Urinary bladder (tissue), 3 donors: ENCODE measurements at regions not wholly inside any gene's neighbourhood (a gene's known extent, or its start where the extent isn't known, plus 50 kb on each side); places are given as distances from the start of the nearest gene placed in this dataset.
"Not testable (repeated sequence)": the region's sequence is repeated elsewhere in the genome, so short reads cannot be mapped to it uniquely, and the experiment has no call there.

Source experiments
- DNase-seq: peaks from one replicate; pipeline ENCODE4 v3.0.0-alpha.2; 2015; ENCODE audit errors: extremely low spot score
- H3K27ac ChIP-seq: one replicate; pipeline ENCODE4 v1.5.1; 2013; ENCODE audit warnings: low read depth, mild to moderate bottlenecking, moderate library complexity
- H3K36me3 ChIP-seq: one replicate; pipeline ENCODE4 v1.6.1; 2013; ENCODE audit warnings: mild to moderate bottlenecking, moderate library complexity; ENCODE audit not compliant: insufficient read depth
- H3K4me1 ChIP-seq: one replicate; pipeline ENCODE4 v1.6.1; 2013; ENCODE audit warnings: mild to moderate bottlenecking, moderate library complexity; ENCODE audit not compliant: insufficient read depth
- H3K4me3 ChIP-seq: one replicate; pipeline ENCODE4 v1.5.1; 2013; ENCODE audit warnings: low read depth, low read length
- WGBS: extraction: QIAGEN DNeasy Blood & Tissue Kit; methylation state at CpG from one replicate; pipeline ENCODE4 v1.1.7; 2013; 5-methylcytosine and 5-hydroxymethylcytosine counted together
- donor health status: healthy with polysubstance abuse.
- donor health status: healthy.

GRCh38 chr9:24817756-24818155, 272.1 kb upstream of the IZUMO3 start:
- WGBS = 94% methylated on average over 2 of the region's 2 CpGs
- H3K4me1 ChIP-seq = no peaks in the 10 kb centered on the region
- no peak for DNase-seq
- H3K36me3 ChIP-seq = no peaks in the 10 kb centered on the region
- no peak overlapping the region for H3K4me3 ChIP-seq
- H3K27ac ChIP-seq = no peak overlapping the region

GRCh38 chr9:24816006-24816405, 270.3 kb upstream of the IZUMO3 start:
- no peak overlapping the region for H3K27ac ChIP-seq
- DNase-seq = no peak
- 22% methylated on average over 1 of the region's 1 CpG for WGBS
- no peak overlapping the region for H3K4me3 ChIP-seq
- no peaks in the 10 kb centered on the region for H3K36me3 ChIP-seq
- H3K4me1 ChIP-seq = no peaks in the 10 kb centered on the region

DNA sequence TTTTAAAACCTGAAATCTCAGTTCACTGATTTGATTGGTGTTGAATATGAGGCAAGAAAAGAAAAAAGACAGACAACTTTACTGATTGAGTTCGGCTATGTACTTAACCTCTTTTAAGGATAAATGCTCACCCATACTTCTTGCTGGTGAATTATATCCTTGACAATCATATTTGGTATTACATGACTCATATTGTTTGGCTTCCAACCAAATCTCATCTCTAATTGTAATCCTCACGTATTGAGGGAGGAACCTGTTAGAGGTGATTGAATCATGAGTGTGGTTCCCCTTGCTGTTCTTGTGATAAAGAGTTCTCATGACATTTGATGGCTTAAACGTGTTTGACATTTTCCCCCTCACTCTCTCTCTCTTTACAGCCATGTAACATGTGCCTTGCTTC, 255.6 kb upstream of the IZUMO3 start:
- no peaks in the 10 kb centered on the region for H3K4me1 ChIP-seq
- no peaks in the 10 kb centered on the region for H3K36me3 ChIP-seq
- H3K4me3 ChIP-seq = no peak overlapping the region
- no peak overlapping the region for H3K27ac ChIP-seq
- DNase-seq = no peak
- 69% methylated on average over 3 of the region's 3 CpGs for WGBS

DNA sequence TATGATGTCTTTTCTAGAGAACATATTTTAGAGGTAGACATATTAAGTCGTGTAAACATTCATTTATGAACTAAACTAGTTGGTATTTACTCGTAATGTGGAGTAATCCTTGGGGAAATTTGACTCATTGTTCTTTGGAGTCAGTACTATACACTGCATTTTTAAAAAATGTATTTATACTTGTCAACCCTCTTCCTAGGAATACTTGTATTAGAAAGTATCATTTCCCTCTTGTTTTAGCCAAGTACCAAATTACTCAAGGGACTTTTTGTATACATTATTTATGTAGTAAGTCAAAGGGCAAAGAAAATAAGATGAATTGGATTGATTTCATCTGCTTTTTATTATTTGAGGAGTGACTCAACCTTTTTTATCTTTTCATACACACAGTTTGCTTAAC, 248.1 kb upstream of the IZUMO3 start:
- no peak overlapping the region for H3K27ac ChIP-seq
- peak; percentile 1 for DNase-seq
- no peaks in the 10 kb centered on the region for H3K4me1 ChIP-seq
- 45% methylated on average over 2 of the region's 2 CpGs for whole genome bisulfite sequencing
- H3K36me3 ChIP-seq = no peaks in the 10 kb centered on the region
- no peak overlapping the region for H3K4me3 ChIP-seq

- DNase-seq = no peak
- Histone ChIP-seq H3K4me3 (no peak overlapping the region), H3K36me3 (no peaks in the 10 kb centered on the region), H3K27ac (no peak overlapping the region), H3K4me1 (no peaks in the 10 kb centered on the region)
Observed at GRCh38 chr9:24776226-24776625, 230.5 kb upstream of the IZUMO3 start.

DNA sequence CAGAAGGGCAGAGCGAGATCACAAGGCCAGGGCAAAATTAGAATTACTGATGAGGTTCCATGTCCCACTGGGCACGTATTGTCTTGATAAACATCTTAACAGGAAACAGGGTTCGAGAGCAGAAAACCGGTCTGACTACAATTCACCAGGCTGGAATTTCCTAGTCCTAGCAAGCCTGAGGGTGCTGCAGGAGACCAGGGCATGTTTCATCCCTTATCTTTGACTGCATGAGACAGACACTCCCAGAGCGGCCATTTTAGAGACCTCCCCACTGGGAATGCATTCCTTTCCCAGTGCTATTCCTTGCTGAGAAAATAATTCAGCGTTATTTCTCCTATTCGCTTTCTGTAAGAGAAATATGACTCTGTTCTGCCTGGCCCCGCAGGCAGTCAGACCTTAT, 228.5 kb upstream of the IZUMO3 start:
- DNase-seq, H3K36me3 ChIP-seq, H3K27ac ChIP-seq, H3K4me1 ChIP-seq, H3K4me3 ChIP-seq: not testable (repeated sequence)
- 90% methylated on average over 8 of the region's 8 CpGs for WGBS

DNA sequence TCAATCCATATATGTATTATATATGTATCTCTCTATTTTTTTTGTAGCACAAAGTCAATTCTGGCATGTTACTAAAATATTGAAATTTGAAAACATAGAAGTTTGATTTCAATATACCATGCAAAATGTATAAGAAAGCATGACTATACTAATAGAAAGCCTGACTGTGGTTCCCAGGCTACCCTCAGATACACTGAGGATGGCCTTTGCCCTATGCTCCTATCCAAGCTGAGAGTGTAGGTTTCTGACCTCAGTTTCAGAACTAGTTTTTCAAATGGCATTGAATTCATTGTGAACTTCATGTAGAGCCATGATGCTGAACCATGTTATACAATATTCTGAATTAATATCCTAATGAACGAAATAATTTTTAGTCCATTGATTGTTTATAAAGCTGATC, 220.4 kb upstream of the IZUMO3 start:
- DNase-seq = no peak
- 85% methylated on average over 1 of the region's 1 CpG for WGBS
- no peak overlapping the region for H3K4me3 ChIP-seq
- no peaks in the 10 kb centered on the region for H3K4me1 ChIP-seq
- H3K36me3 ChIP-seq = no peaks in the 10 kb centered on the region
- no peak overlapping the region for H3K27ac ChIP-seq

DNA sequence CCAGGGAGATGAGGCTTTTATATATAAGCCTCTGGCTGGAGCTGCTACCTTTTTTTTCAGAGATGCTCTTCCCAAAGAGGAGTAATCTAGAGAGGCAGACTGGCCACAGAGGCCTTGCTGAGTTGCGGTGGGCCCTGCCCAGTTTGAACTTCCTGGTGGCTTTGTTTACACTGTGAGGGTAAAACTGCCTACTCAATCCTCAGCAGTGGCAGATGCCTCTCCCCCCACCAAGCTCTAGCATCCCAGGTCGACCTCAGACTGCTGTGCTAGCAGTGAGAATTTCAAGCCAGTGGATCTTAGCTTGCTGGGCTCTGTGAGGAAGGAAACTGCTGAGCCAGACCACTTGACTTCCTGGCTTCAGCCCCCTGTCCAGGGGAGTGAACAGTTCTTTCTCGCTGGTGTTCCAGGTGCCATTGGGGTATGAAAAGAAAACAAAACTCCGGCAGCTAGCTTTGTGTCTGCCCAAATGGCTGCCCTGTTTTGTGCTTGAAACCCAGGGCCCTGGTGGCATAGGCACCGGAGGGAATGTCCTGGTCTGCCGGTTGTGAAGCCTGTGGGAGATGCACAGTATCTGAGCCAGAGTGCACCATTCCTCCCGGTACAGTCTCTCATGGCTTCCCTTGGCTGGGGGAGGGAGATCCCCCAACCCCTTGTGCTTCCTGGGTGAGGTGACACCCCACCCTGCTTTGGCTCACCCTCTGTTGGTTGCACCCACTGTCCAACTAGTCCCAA, 219.5 kb upstream of the IZUMO3 start:
- DNase-seq = no peak
- Histone ChIP-seq H3K36me3 (no peaks in the 10 kb centered on the region), H3K27ac (no peak overlapping the region), H3K4me3 (no peak overlapping the region), H3K4me1 (no peaks in the 10 kb centered on the region)
- WGBS = 66% methylated on average over 7 of the region's 7 CpGs

DNA sequence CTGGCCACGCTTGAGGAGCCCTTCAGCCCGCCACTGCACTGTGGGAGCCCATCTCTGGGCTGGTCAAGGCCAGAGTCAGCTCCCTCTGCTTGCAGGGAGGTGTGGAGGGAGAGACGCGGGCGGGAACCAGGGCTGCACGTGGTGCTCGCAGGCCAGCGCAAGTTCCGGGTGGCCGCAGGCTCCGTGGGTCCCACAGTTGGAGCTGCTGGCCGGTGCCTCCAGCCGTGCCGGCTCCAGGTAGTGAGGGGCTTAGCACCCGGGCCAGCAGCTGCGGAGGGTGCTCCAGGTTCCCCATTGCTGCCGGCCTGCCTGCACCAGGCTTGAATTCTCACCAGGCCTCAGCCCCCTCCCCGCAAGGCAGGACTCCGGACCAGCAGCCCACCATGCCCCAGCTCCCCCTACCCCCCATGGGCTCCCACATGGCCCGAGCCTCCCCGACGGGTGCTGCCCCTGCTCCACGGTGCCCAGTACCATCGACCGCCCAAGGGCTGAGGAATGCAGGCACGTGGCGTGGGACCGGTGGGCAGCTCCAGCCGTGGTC, 192.8 kb upstream of the IZUMO3 start:
- H3K4me1 ChIP-seq = no peaks in the 10 kb centered on the region
- H3K27ac ChIP-seq = no peak overlapping the region
- no peak overlapping the region for H3K4me3 ChIP-seq
- H3K36me3 ChIP-seq = no peaks in the 10 kb centered on the region
- DNase-seq = no peak
- 94% methylated on average over 29 of the region's 29 CpGs for WGBS

DNA sequence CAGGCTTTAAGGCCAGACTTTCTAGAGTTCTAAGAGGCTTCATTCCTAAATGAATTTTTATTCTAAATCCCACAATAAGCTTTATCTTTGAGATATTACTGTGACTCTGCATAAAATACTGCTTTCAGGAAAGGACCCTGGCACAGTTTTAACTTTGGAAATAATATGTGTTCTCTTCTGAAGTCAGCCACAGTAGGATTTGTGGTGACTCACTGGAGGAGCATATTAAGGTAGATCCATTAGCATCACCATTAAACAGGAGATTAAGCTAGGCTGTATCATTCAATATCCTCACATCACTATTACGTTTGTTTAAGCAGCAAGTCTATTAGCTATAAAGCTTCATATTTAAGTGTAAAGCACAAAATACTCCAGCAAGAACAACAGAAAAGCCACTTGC, 186.1 kb upstream of the IZUMO3 start:
- H3K27ac ChIP-seq = no peak overlapping the region
- no peaks in the 10 kb centered on the region for H3K36me3 ChIP-seq
- 48% methylated on average over 1 of the region's 1 CpG for WGBS
- no peak for DNase-seq
- no peak overlapping the region for H3K4me3 ChIP-seq
- no peaks in the 10 kb centered on the region for H3K4me1 ChIP-seq

DNA sequence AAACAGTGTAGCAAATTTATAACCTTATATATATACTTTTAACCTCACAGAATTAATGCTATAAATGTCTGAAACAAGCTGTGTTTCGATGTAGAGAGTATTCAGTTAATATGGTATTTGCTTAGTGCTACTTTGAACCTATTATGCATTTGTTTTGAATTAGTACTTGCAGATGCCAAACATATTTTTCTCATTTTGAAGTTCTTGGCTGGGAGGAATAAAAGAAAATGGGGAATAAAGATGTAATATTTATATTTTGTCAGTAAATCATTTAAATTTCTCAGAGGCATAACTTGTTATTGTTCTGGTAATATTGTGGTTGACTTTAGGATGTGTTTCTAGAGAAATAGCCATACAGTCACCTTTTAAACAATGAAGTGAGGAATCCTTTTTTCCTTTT, 175.9 kb upstream of the IZUMO3 start:
- H3K4me3 ChIP-seq = no peak overlapping the region
- no peak overlapping the region for H3K27ac ChIP-seq
- no peaks in the 10 kb centered on the region for H3K36me3 ChIP-seq
- DNase-seq = no peak
- no peaks in the 10 kb centered on the region for H3K4me1 ChIP-seq
- WGBS = 33% methylated on average over 1 of the region's 1 CpG

DNA sequence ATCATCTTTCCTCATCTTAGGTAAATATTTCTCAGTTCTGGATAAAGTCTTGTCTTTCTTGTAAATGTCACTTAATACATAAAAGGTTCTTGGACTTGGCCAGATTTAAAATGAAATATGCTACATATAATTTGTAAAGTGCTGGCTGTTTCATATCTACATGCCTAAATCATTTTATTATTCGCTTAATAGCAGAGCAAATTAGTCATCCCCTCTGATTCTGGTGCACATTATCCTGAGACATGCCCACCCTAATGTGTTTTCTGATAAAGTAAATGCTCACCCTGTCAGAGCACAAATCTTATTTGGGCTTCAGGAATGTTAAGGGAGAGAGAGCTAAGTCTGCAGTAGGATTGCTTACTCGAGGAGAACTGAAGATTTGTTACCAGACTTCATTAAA, 166.5 kb upstream of the IZUMO3 start:
- DNase-seq = peak; percentile 14
- 16% methylated on average over 2 of the region's 2 CpGs for WGBS

GRCh38 chr9:24708814-24709213, 163.1 kb upstream of the IZUMO3 start:
- whole genome bisulfite sequencing = 91% methylated on average over 2 of the region's 2 CpGs
- H3K4me1 ChIP-seq = no peaks in the 10 kb centered on the region
- DNase-seq = no peak
- no peaks in the 10 kb centered on the region for H3K36me3 ChIP-seq
- H3K27ac ChIP-seq = no peak overlapping the region
- H3K4me3 ChIP-seq = no peak overlapping the region

More for the DNA sequence above, 166.5 kb upstream of the IZUMO3 start:
- H3K4me1 ChIP-seq = no peaks in the 10 kb centered on the region
- no peak overlapping the region for H3K27ac ChIP-seq
- H3K36me3 ChIP-seq = no peaks in the 10 kb centered on the region
- H3K4me3 ChIP-seq = no peak overlapping the region

DNA sequence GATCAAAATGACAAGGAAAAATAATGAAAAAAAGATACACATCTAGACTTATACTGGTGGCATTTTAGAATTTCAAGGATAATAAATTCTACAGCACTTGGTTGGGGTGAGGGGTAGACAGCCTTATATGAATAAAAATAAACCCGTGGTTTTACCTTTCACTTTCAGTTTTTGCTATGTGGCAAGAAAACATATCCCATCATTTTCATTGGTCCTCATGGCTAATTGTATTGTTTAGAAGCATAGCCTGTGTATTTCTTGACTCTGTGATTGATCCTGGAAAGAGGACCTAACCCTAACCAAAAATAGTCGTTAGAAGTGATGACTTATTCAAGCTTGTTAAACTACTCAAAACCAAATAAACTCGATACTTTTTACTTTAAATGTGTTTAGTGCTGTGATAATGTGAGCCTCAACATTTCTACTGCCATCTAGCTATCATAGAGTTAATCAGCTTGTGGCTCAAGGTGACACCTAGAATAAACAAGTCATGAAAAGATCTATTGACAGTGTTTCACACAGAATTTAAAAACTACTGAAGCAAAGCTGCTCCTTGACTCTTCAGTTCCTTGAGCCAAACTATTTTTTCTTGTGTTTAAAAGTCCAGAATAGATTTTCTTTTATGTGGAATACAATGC, 153.3 kb upstream of the IZUMO3 start:
- Histone ChIP-seq H3K27ac (no peak overlapping the region), H3K4me3 (peak overlapping the region; percentile 25), H3K36me3 (no peaks in the 10 kb centered on the region), H3K4me1 (no peaks in the 10 kb centered on the region)
- no peak for DNase-seq
- 26% methylated on average over 3 of the region's 3 CpGs for WGBS
